NCI-H510A (cell line): ENCODE measurements at regions not wholly inside any gene's neighbourhood (a gene's known extent, or its start where the extent isn't known, plus 50 kb on each side); places are given as distances from the start of the nearest gene placed in this dataset.

ENCODE experiments used
- DNase-seq: peaks from one replicate; lab custom pipeline; 2025; lab: John Stamatoyannopoulos, UW

DNA sequence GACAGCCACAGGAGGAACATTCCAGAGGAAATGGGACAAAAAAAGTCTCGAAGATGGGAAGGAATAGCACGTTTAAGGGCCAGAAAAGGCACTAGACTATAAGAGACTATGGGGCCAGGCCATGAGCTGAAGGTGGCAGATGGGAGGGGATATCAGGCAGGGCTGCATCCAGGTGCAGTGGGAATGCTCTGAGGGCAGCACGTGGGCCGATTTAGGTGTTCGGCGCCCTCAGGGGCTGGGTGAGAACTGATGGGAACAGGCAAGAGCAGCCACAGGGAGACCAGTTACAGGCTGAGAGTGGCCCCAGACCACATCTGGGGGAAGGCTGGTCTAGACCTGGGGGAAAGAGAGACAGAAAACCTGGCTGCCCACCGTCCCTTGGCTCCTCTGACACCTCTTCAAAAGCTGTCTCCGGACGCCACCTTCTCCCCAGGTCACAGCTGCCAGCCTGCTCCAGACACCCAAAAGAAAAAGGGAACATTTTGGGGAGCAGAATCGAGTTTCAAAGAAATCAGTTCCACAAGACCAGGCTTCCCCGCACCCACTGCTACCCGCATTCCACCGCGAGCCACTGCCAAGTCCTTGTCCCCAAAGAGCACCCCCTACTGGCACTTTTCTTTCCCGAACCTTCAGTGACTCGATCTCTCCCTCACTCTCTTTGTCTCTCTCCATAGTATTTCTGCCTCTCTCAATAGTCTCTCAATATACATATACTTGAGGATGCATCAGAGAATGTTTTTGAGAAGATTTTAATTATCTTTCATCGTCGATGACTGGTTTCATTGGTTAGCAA, 190.1 kb upstream of the AGAP1 start:
- no peak for DNase-seq

DNA sequence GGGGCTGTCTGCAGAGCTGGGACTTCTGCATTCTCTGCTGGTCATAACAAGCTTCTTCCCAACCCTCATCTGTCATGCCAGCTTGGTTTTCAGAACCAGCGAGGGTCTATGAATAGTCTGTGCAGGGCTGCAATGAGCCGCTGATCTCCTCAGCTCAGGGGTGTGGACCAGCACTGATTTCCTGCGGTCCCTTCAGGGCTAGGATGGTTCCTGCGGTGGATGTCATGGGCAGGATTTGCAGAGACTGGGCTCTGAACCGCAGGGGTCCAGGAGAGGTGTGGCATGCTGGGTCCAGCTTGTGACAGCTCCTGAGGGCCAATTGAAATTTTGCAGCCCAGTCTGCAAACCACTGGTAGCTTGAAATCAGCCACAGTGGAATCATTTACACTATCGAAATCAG, 188.2 kb upstream of the AGAP1 start:
- DNase-seq, result no peak

DNA sequence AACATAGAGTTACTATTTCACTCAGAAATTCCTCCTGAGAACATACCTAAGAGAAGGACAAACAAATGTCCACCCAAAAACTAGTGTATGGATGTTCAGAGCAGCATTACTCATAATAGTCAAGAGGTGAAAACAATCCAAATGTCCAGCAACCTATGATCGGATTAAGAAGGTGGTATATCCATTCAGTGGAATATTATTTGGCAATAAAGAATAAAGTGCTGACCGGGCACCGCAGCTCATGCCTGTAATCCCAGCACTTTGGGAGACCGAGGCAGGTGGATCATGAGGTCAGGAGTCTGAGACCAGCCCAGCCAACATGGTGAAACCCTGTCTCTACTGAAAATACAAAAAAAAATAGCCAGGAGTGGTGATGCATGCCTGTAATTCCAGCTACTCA, 182.8 kb upstream of the AGAP1 start:
- no peak for DNase-seq

DNA sequence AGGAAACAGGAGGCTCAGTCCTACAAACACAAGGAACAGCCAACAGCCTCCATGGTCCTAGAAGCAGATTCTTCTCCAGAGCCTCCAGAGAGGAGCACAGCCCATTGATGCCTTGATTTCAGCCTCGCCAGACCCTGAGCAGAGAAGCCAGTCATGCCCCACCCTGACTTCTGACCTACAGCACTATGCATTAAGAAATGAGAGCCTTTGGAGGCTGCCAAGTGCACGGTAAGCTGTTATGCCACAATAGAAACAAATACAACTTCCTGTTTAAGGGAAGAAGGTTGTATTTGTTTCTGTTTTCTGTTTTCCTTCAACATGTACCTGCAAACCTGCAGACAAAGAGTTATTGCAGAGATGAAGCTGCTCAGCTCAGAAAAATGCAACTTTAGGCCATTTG, 181.3 kb upstream of the AGAP1 start:
- DNase-seq, result no peak

DNA sequence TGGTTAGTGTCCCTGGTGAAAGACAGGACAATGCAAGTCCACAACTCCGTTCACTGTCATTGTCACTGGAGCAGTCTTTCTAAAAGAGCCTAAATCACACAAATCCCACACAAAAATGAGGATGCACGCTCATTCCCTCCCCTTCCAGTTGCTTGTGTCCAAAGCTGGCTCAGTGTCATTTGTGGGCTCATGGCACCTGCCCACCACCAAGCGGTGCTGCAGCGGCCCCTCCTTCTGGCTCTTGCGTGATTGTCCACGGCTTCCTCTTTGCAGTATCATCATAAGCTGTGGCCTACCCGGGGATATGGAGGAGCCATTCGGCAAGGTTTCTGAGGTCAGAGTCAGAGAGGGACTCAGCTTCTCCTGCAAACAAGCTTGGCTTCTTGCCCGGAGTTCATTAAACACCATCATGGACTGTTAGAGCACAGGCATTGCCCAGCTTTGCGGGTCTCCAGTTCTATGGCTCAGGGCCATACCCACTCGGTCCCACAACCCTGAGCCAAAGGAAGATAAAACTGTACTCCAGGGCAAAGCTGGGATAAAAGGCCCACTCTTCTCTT, 179.4 kb upstream of the AGAP1 start:
- DNase-seq, result peak; percentile 50

DNA sequence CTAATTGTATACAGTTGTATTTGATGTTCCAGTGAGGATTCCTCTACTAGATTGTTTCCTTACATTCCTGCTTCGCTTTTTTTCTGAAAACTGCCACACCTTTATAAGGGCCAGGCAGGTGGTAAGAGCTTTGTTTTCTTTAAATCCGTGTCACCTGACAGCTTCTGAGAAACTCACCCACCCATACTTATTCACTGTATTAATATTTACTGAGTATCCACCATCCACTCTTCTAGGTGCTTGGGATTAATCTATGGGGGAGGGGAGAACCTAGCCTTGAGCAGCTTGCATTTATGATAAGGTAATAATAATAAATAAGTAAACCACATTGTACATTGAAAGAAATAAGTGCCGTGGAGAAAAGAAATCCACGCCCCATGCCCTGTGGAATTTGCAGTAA, 174.7 kb upstream of the AGAP1 start:
- no peak for DNase-seq

DNA sequence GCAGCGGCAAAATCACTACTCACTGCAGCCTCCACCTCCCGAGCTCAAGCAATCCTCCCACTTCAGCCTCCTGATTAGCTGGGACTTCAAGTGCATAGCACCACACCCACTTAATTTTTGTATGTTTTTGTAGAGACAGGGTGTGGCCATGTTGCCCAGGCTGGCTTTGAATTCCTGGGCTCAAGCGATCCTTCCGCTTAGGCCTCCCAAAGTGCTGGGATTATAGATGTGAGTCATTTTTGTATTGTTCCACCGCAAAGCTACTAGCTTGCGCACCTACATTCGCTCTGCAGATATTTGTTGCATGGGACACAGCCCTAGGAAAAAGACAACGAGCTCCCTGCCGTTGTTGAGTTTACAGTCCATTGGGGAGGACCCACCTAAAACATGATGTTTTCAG, 173.5 kb upstream of the AGAP1 start:
- no peak for DNase-seq

DNA sequence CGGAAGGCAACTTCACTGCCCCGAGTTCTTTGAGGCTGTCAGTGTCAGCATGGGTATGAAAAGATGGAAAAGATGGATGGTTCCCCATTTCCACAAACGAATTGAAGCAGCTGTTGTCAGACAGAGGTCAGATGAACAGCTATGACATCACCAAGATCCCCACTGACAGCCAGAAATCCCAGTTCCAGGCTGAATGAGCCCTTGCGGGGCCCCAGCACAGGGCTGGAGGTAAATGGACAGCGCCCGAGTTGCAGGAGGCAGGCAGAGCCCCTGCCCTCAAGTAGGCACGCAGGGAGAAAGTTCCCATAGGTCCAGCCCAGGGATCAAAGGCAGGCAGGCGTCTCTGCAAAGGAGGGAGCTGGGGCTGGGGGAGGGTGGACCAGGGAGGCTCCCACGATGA, 169.5 kb upstream of the AGAP1 start:
- no peak for DNase-seq

DNA sequence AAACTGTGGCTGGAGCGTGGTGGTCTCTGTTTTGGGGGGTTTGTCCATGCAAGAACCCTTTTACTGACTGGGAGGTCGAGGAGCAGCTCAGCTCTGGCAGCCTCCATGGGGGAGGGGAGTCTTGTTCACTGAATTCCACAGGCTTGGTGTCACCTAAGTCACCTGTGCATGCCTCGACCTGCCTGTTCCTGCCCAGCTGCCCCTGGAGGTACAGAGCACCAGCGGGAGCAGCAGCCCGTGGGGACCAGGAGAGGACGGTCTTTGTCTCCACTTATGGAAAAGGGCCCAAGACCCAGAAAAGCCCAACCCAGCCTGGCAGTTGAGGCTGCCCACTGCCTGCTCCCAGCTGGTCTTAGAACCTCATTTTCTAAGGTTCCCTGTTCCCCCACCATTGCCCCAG, 168.7 kb upstream of the AGAP1 start:
- DNase-seq, result peak; percentile 44

DNA sequence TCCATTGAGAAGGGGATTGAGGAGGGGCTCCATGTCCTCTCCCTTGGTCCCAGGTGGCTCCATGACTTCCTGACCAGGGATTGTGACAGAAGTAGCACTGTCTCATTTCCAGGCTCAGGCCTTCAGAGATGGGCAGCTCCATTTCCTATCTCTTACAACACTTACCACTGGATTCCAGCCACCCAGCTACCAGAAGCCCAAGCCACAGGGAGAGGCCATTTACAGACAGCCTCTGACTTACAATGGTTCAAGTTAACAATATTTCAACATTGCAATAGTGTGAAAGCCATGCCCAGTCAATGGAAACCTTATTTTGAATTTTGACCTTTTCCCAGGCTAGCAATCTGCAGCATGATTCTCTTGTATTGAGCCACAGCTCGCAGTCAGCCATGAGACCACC, 164.9 kb upstream of the AGAP1 start:
- DNase-seq, result no peak

DNA sequence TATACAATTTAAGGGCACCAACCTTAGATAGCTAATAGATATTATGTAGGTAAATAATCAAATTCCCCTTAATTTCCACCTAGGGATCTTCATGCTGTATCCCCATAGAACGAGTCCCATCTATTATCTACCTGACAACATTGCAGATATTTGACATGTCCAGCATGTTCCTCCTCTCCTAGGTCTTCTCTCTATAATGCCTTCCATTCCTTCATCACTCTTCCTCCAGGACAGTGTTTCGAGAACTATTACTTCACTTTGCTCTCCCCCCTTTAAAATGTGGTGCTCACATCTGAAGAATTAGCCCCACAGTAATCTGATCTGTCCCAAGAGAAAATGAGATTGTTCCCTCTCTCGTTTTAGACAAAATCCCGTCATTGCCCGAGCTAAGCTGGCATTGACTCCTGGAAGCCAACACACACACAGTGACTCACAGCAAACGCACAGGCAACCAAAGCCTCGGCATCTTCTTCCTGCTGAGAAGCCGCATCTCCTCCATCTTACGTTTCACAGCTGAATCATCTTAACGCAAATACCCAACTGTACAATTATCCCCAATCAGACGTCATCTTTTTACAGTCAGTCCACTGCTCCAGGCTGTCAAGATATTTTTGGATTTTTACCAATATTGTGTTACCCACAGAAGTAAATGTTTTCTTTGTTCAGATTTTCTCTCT, 162.9 kb upstream of the AGAP1 start:
- DNase-seq, result no peak

DNA sequence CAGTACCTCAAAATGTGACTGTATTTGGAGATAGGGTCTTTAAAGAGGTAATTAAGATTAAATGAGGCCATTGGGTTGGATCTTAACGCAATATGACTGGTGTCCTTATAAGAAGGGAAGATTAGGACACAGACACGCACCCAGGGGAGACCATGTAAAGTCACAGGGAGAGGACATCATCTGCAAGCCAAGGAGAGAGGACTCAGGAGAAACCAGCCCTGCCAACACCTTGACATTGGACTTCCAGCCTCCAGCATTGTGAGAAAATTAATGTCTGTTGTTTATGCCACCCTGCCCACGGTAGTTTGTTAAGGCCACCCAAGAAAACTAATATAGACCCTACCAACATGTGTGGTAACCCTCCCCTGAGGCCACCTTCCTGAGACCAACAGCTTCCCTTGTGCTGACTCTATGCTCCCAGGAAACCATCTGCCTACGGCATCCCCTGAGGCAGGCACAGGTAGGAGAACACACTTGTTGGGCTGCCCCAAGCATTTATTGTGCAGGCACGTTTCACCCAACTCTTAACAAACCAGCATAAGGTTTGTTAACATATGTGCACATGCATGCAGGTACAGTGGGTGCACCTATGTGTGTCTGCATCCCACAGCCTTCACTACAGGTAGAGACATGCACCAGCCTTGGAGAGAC, 161.5 kb upstream of the AGAP1 start:
- DNase-seq, result no peak

DNA sequence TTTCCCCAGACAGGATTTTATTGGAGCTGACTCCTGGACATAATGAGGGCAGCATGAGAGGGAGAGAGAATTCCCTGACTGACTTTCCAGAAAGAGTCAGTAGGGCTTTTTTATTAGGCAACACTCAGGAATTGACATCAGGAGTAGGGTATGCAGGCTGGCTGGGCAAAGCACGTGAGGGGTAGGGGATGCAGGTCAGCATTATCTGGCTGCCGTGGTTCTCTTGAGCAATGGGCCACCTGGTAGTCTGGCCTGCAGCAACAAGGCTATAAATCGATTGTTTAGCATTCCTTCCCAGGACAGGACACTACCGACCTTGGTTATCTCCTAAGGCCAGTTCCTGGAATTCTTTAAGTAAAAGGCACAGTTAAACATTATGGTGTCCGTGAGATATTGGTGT, 160.8 kb upstream of the AGAP1 start:
- DNase-seq, result no peak

DNA sequence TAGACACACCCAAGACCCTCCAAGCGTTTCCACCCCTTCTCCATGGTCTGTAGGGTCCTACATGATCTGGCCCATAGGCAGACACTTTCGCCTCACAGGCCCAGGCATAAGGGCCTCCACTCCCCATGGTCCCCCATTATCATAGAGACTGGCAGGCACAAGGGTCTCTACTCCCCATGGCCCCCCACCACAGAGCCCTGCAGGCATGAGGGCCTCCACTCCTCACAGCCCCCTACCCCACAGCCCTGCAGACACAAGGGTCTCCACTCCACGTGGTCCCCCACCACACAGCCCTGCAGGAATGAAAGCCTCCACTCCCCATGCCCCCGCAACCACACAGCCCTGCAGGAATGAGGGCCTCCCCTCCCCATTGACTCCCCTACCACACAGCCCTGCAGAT, 159.7 kb upstream of the AGAP1 start:
- no peak for DNase-seq

DNA sequence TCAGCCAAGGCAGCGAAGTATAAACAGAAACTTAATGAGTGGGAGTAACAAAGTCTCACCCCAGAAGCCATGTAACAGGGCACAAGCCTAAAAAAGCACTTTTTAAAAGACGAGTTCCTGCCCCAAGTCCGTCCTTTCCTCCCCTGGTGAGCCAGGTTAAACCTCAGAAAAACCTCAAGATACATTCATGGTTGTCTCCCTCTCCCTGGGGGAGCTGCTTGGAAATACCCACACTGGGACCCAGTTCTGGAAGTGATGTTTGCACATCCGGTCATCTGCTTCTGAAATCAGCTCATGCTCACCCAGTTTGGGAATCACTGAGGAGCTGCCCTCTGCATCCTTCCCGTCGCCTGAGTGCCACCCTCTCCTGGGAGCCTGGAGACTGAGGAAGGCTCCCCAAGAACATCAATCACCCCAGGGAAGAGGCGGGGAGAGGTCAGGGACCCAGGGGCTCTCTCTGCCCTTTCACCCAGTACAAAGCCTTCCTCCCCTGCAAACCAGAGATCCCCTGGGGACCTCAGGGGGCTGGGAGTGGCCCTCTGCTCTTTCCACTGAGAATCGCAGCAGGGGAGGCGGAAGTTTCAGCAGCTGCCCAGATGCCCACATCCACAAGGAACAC, 150.6 kb upstream of the AGAP1 start:
- DNase-seq, result no peak

DNA sequence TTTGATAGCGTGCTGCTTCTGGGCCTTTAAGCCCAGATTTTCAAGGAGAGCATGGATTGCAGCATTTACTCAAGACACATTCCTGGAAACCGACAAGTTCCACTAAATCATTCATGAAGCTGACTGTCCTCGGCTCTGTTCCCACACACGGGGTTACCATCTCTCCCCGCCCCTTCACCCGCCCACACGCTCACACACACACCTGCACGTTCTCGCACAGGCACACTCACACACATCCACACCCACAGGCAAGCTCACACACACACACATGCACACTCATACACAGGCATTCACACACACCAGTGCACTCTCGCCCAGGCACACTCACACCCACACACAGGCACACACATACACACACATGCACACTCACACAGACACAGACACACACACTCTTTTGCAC, 150.0 kb upstream of the AGAP1 start:
- DNase-seq, result no peak

DNA sequence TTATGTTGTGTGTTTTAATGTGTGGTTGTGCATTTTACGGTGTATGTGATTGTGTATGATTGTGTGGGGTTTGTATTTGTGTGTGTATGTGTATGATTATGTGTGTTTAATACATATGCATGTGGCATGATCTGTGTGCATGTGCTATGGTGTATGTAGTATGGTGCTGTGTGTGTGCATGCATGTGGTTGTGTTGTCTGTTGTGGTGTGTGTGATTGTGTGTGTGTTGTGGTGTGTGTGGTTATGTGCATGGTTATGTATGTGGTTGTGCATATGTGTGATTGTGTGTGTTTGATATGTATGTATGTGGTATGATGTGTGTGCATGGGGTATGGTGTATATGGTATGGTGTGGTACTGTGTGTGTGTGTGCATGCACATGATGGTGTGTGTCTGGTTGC, 148.1 kb upstream of the AGAP1 start:
- DNase-seq, result no peak

DNA sequence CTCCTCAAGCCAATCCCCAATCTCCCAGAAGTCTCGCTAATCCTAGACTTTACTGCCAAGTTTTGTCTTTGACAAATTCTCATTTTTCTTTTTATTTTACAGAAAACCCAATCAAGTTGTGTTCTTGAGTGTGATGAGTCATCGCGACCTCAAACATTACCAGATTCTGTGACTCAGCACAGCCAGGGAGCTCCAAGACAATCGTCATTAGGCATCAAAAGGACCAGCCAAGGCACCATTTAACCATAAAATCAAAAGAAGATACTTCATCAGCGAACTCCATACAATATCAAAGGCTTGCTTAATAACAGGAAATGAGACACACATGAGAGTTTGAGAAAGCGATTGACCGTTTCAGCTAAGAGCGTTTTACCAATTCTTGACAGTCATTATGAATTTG, 146.2 kb upstream of the AGAP1 start:
- no peak for DNase-seq

DNA sequence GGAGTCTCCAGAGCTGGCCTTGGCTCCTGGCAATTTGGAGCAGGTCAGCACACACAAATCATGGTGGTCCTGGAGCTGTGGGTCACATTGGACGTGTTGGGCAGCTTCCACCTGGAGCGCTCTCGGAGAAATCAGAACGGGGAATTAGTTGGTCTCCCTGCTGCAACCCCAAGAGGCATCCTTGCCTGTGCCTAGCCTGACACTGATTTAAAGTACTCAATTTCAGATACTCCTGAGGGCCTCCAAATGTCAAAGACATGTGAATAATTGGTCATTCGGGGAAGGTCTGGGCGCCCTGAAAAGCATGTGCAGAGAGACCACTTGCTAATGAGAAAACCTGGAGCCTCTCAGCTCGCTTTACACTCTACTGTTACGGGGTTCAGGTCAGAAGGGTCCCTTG, 145.5 kb upstream of the AGAP1 start:
- no peak for DNase-seq

DNA sequence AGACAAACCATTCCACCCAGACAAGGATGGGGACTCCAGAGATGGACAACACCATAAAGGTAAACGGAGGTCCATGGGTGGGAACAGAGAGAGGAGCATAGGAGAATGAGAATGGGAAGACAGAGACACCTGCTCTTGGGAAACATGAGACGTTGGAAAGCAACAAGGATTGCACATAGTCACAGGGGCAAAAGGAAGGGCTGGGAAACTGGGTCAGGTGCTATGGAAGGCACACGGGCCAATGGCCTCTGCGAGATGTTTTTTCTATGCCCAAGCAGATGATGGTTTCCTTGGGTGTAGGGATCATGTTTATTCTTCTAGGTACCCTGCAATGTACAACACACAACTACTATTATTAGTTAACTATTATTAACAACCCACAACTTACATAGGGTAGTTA, 143.6 kb upstream of the AGAP1 start:
- DNase-seq, result no peak

DNA sequence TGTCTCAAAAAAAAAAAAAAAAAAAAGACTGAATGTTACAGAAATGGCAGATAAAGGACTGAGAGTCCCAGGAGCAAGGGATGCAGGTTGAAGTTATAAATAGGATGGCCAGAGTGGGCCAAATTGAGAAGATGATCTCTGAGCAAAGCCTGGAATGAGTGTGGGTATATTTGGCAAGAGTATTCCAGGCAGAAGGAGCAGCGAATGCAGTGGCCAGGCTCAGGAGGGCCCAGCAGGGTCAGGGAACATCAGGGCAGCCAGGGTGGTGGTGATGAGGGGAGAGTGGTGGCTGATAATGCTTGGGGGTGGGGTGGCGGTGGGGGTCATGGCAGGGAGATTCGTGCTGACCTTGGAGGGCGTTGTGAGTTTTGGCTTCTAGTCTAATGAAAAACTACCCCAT, 141.3 kb upstream of the AGAP1 start:
- no peak for DNase-seq

DNA sequence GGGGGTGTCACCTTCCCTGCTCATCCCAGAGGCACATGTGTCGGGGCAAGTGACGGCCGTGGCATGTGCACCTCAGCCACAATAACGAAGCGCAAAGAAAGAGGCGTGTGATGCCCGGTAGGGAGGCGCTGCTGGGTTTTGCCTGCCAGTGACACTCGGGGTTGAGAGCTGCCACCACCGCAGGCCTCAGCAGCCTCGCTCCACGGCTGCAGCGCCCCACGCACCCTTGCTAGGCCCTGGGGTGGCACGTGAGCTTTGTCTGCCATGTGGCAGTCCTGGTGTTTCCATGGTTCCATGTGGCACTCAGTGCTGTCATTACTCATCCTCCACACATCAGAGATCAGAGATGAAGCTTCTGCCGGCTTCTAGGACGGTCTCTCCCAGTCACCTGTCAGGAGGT, 136.0 kb upstream of the AGAP1 start:
- DNase-seq, result no peak

DNA sequence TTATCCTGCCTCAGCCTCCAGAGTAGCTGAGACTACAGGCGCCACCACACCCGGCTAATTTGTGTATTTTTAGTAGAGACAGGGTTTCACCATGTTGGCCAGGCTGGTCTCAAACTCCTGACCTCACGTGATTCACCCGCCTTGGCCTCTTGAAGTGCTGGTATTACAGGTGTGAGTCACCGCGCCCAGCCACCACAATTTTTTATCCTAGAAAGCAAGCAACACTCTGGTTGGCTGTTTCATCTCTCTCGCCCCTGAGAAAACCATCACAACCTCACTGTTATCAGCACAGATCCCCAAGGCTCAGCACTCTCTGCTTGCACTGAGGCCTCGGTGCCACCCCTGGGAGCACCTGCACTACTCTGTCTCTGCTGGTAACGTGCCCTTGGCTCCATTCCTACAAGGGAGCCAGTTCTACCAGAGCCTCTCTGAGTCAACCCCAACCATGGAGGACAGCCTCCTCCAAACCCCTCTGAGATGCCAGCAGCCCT, 134.8 kb upstream of the AGAP1 start:
- DNase-seq, result no peak
